Uterus (tissue), 2 donors: ENCODE measurements at regions not wholly inside any gene's neighbourhood (a gene's known extent, or its start where the extent isn't known, plus 50 kb on each side); places are given as distances from the start of the nearest gene placed in this dataset.

ENCODE experiments used
- CTCF ChIP-seq, 4 experiments: fragments of 200-600 bp in 2 of 4; fragments of 450-650 bp in 2 of 4; sonication (generic) in 2 of 4; IDR thresholded peaks; one replicate each; pipeline ENCODE4 v1.5.1; 2016 to 2019; ENCODE audit warnings: antibody characterized with exemption in 4 of 4, mild to moderate bottlenecking in 2 of 4, moderate library complexity in 1 of 4
- POLR2A ChIP-seq, 2 donors: fragments of 450-650 bp; IDR thresholded peaks; one replicate each; pipeline ENCODE4 v1.6.1; 2016; ENCODE audit warnings: antibody characterized with exemption in 2 of 2, mild to moderate bottlenecking in 1 of 2, moderate library complexity in 1 of 2

DNA sequence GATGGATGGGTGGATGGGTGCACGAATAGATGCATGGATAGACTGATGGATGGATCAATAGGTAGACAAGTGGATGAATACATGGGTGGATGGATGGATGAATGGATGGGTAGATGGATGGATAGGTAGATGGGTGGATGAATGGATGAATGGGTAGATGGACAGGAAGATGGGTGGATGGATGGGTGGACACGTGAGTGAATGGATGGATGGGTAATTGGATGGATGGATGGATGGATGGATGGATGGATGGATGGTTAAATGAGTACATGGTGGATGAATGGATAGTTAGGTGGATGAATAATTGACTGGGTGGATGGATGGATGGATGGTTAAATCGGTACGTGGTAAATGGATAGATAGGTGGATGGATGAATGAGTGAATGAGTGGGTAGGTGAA lies 89.7 kb upstream of the ZNF469 start:
- TF ChIP-seq CTCF (IDR thresholded peaks at IDR 0.05) (no peak), POLR2A (IDR thresholded peaks at IDR 0.05) (no peak)
